A549 (cell line): ENCODE measurements at regions not wholly inside any gene's neighbourhood (a gene's known extent, or its start where the extent isn't known, plus 50 kb on each side); places are given as distances from the start of the nearest gene placed in this dataset.
"Not testable (repeated sequence)": the region's sequence is repeated elsewhere in the genome, so short reads cannot be mapped to it uniquely, and the experiment has no call there.

ENCODE experiments used
- ATAC-seq, 2 experiments: fragments of 200-7000 bp in 1 of 2; fragments of >200 bp in 1 of 2; cut with Nextera tagmentation in 1 of 2; cut with Tn5 transposase in 1 of 2; 3 replicates each; pipeline versions ENCODE4 v1.8.0 to v1.9.1; 2018 to 2020; ENCODE audit warnings: mild to moderate bottlenecking in 1 of 2, moderate library complexity in 1 of 2
- CTCF ChIA-PET: fragments of 300-600 bp; sonication (Branson Sonifier 250); formaldehyde crosslinking; extraction: SDS; loops from one replicate; lab custom pipeline; 2021; ENCODE audit warnings: antibody characterized with exemption, inconsistent platforms; lab: Yijun Ruan, JAX
- POLR2A ChIA-PET: fragments of 350-600 bp; formaldehyde crosslinking; extraction: SDS; loops from one replicate; lab custom pipeline; 2021; ENCODE audit warnings: antibody characterized with exemption, inconsistent platforms; lab: Yijun Ruan, JAX
- DNase-seq, 2 experiments: peaks; one replicate each; pipeline versions ENCODE4 v3.0.0 to v3.0.0-alpha.2; 2011 to 2016; ENCODE audit warnings: low read depth in 1 of 2, low spot score in 1 of 2
- FAIRE-seq: peaks from 2 replicates; lab custom pipeline; 2011; peaks lifted over from hg19 to GRCh38; lab: Jason Lieb, UNC
- H3K27ac ChIP-seq, 2 experiments: fragments of >200 bp; sonication (Bioruptor Twin); formaldehyde crosslinking; 3 replicates each; pipeline ENCODE4 v1.5.1; 2016 to 2017
- H3K4me1 ChIP-seq: fragments of >200 bp; sonication (Bioruptor Twin); formaldehyde crosslinking; 3 replicates; pipeline ENCODE4 v1.6.1; 2016
- H3K4me2 ChIP-seq: fragments of >200 bp; sonication (Bioruptor Twin); formaldehyde crosslinking; 3 replicates; pipeline ENCODE4 v1.6.1; 2016
- H3K4me3 ChIP-seq: fragments of >200 bp; sonication (Bioruptor Twin); formaldehyde crosslinking; 3 replicates; pipeline ENCODE4 v1.5.1; 2016
- H3K9me3 ChIP-seq: fragments of >200 bp; sonication (Bioruptor Twin); formaldehyde crosslinking; 3 replicates; pipeline ENCODE4 v1.6.1; 2016
- CBX2 ChIP-seq: fragments of 200-600 bp; sonication (generic); IDR thresholded peaks from 2 replicates; pipeline ENCODE4 v1.6.1; 2016; ENCODE audit warnings: low read depth, mild to moderate bottlenecking, borderline replicate concordance
- EHF ChIP-seq: fragments of 250-450 bp; sonication (Bioruptor Pico); IDR thresholded peaks from 2 replicates; pipeline ENCODE4 v1.5.0; 2020; ENCODE audit warnings: mild to moderate bottlenecking
- EP300 ChIP-seq, 2 experiments: fragments of >200 bp; sonication (Bioruptor Twin); formaldehyde crosslinking; IDR thresholded peaks; 2 replicates in 1 of 2; 3 replicates in 1 of 2; pipeline ENCODE4 v1.6.1; 2016 to 2017
- ESRRA ChIP-seq: fragments of 150-350 bp; IDR thresholded peaks from 2 replicates; pipeline ENCODE4 v1.6.1; 2014; ENCODE audit warnings: mild to moderate bottlenecking, low read length, borderline replicate concordance
- FOSL2 ChIP-seq, 2 experiments: fragments of 450-650 bp in 1 of 2; fragments of >200 bp in 1 of 2; sonication (Bioruptor Twin) in 1 of 2; formaldehyde crosslinking; IDR thresholded peaks; 2 replicates each; pipeline versions ENCODE4 v1.5.0 to v1.6.1; 2016 to 2020; ENCODE audit warnings: mild to moderate bottlenecking in 1 of 2, moderate library complexity in 1 of 2
- FOXS1 ChIP-seq: fragments of 250-450 bp; sonication (Bioruptor Pico); IDR thresholded peaks from 2 replicates; pipeline ENCODE4 v1.5.0; 2020; ENCODE audit warnings: mild to moderate bottlenecking, moderate library complexity
- HES2 ChIP-seq: fragments of >200 bp; sonication (Bioruptor Twin); formaldehyde crosslinking; IDR thresholded peaks from 2 replicates; pipeline ENCODE4 v1.6.1; 2016
- HOXA7 ChIP-seq: fragments of 250-450 bp; sonication (Bioruptor Pico); IDR thresholded peaks from 2 replicates; pipeline ENCODE4 v1.5.0; 2020; ENCODE audit warnings: mild to moderate bottlenecking, moderate library complexity
- KDM1A ChIP-seq: fragments of 200-600 bp; sonication (generic); IDR thresholded peaks from 2 replicates; pipeline ENCODE4 v1.6.1; 2016; ENCODE audit warnings: low read depth, mild to moderate bottlenecking
- MAX ChIP-seq: IDR thresholded peaks from 2 replicates; pipeline ENCODE4 v1.6.1; 2012
- MYC ChIP-seq: IDR thresholded peaks from 2 replicates; pipeline ENCODE4 v1.6.1; 2012; ENCODE audit warnings: mild to moderate bottlenecking, inconsistent platforms, low read length, improper control_type of control experiment, borderline replicate concordance
- NPAS2 ChIP-seq: fragments of 250-450 bp; sonication (Bioruptor Pico); IDR thresholded peaks from 2 replicates; pipeline ENCODE4 v1.8.0; 2022; ENCODE audit warnings: mild to moderate bottlenecking, moderate library complexity, borderline replicate concordance
- RFX5 ChIP-seq: fragments of 450-650 bp; IDR thresholded peaks from 2 replicates; pipeline ENCODE4 v1.7.1; 2014; ENCODE audit warnings: antibody characterized with exemption, mild to moderate bottlenecking, moderate library complexity
- SREBF2 ChIP-seq: fragments of 450-650 bp; IDR thresholded peaks from 2 replicates; pipeline ENCODE4 v1.6.1; 2014; ENCODE audit warnings: mild to moderate bottlenecking, moderate library complexity
- USF2 ChIP-seq: fragments of 450-650 bp; IDR thresholded peaks from 2 replicates; pipeline ENCODE4 v1.6.1; 2014; ENCODE audit warnings: antibody characterized with exemption
- ZC3H11A ChIP-seq: fragments of 450-650 bp; IDR thresholded peaks from 2 replicates; pipeline ENCODE4 v1.6.1; 2014; ENCODE audit warnings: antibody characterized with exemption, mild to moderate bottlenecking
- ZNF302 ChIP-seq: fragments of 250-450 bp; sonication (Bioruptor Pico); IDR thresholded peaks from 2 replicates; pipeline ENCODE4 v1.9.0; 2021; ENCODE audit warnings: inconsistent platforms, mild to moderate bottlenecking, moderate library complexity
- WGBS: methylation state at CpG from one replicate; pipeline ENCODE4 v1.1.6; 2017; ENCODE audit errors: missing lambda C conversion rate; 5-methylcytosine and 5-hydroxymethylcytosine counted together

- Histone ChIP-seq H3K4me2 (no peak overlapping the region), H3K27ac (no peak overlapping the region), H3K9me3 (no peaks in the 10 kb centered on the region; the same call in 2 of the 3 replicates), H3K4me3 (no peak overlapping the region), H3K4me1 (no peaks in the 10 kb centered on the region)
- FAIRE-seq, result no peak
- CTCF ChIA-PET, result interaction anchor here (1.5 to 14.3 kb wide), 4 partner anchors 9 to 364 kb away, joined by 5 to 125 read pairs (median 17); no protein-coding TSS in a partner anchor
- ATAC-seq, result no peak
- no peak for DNase-seq
- TF ChIP-seq NPAS2 (CRISPR knock-in tag) (no peak), CBX2 (no peak), ZNF302 (CRISPR knock-in tag) (no peak)
- POLR2A ChIA-PET, result no interaction called here
- WGBS, result 46% methylated on average over 5 of the region's 5 CpGs
Measured at GRCh38 chr5:148750614-148751013, 75.8 kb upstream of the ADRB2 start.

- H3K4me3 ChIP-seq, result no peak overlapping the region
- TF ChIP-seq SREBF2 (no peak), EP300 (IDR thresholded peaks at IDR 0.05) (no peak), ESRRA (no peak), USF2 (no peak), ZC3H11A (no peak), MAX (no peak), HES2 (no peak), FOXS1 (CRISPR knock-in tag) (no peak), HOXA7 (no peak), KDM1A (no peak), EHF (CRISPR knock-in tag) (no peak)
- ChIA-PET POLR2A (no interaction called here), CTCF (interaction anchor here (1.5 to 14.3 kb wide), 3 partner anchors 10 to 364 kb away, joined by 5 to 125 read pairs (median 10); no protein-coding TSS in a partner anchor)
- 20% methylated on average over 2 of the region's 2 CpGs for WGBS
- no peak for ATAC-seq
- H3K4me2 ChIP-seq, result no peak overlapping the region
- FAIRE-seq, result no peak
- no peaks in the 10 kb centered on the region for H3K4me1 ChIP-seq
- peaks cover 3% of the 10 kb centered on the region; the same call in 1 of the 3 replicates for H3K9me3 ChIP-seq
- no peak overlapping the region for H3K27ac ChIP-seq
- DNase-seq, result no peak
Measured at GRCh38 chr5:148751025-148751424, 75.4 kb upstream of the ADRB2 start.

- ATAC-seq, H3K4me1 ChIP-seq, H3K27ac ChIP-seq, H3K9me3 ChIP-seq, DNase-seq, POLR2A ChIA-PET, FAIRE-seq, H3K4me2 ChIP-seq, H3K4me3 ChIP-seq: not testable (repeated sequence)
- CTCF ChIA-PET, result interaction anchor here (0.9 to 14.3 kb wide), 2 partner anchors 12 to 20 kb away, joined by 4 to 125 read pairs; no protein-coding TSS in a partner anchor
Measured at GRCh38 chr5:148752375-148752774, 74.0 kb upstream of the ADRB2 start.

GRCh38 chr5:148759101-148759500, 67.3 kb upstream of the ADRB2 start:
- CTCF ChIA-PET, result interaction anchor here (1.6 to 2.8 kb wide), 2 partner anchors 29 to 154 kb away, joined by 3 to 6 read pairs; no protein-coding TSS in a partner anchor

More at GRCh38 chr5:148759101-148759500, 67.3 kb upstream of the ADRB2 start:
- POLR2A ChIA-PET, result no interaction called here
- ATAC-seq (no peak), DNase-seq (no peak)
- peaks cover 3% of the 10 kb centered on the region; the same call in 1 of the 3 replicates for H3K9me3 ChIP-seq
- 2% methylated on average over 2 of the region's 3 CpGs for WGBS
- TF ChIP-seq FOSL2 (IDR thresholded peaks at IDR 0.05) (no peak), FOSL2 (CRISPR knock-in tag; IDR thresholded peaks at IDR 0.05) (no peak), RFX5 (no peak), SREBF2 (no peak), MYC (no peak)
- TF ChIP-seq, all 56 proteins: peak for 0
- Histone ChIP-seq H3K4me1 (no peaks in the 10 kb centered on the region), H3K27ac (no peak overlapping the region), H3K4me3 (no peak overlapping the region), H3K4me2 (no peak overlapping the region)
- FAIRE-seq, result no peak
